HL-60 (cell line): ENCODE measurements at regions not wholly inside any gene's neighbourhood (a gene's known extent, or its start where the extent isn't known, plus 50 kb on each side); places are given as distances from the start of the nearest gene placed in this dataset.
"Not testable (repeated sequence)": the region's sequence is repeated elsewhere in the genome, so short reads cannot be mapped to it uniquely, and the experiment has no call there.

Source experiments
- CTCF ChIP-seq: IDR thresholded peaks from one replicate; pipeline ENCODE4 v1.5.1; 2011; ENCODE audit warnings: low read length, control low read depth, inconsistent platforms; ENCODE audit not compliant: insufficient read depth
- POLR2AphosphoS5 ChIP-seq: IDR thresholded peaks from 2 replicates; pipeline ENCODE4 v1.6.1; 2012; ENCODE audit warnings: low read depth
- SPI1 ChIP-seq: IDR thresholded peaks from 2 replicates; pipeline ENCODE4 v1.6.1; 2012; ENCODE audit warnings: low read depth, mild to moderate bottlenecking, borderline replicate concordance

- TF ChIP-seq CTCF, POLR2AphosphoS5, SPI1: not testable (repeated sequence)
These were observed 1289.6 kb upstream of the SLC39A10 start for GRCh38 chr2:194367390-194367789.
